Transverse colon (tissue), 4 donors: ENCODE measurements at regions not wholly inside any gene's neighbourhood (a gene's known extent, or its start where the extent isn't known, plus 50 kb on each side); places are given as distances from the start of the nearest gene placed in this dataset.

Experiments
- EP300 ChIP-seq: sonication (generic); formaldehyde crosslinking; IDR thresholded peaks from one replicate; pipeline ENCODE4 v1.6.1; 2017; ENCODE audit warnings: antibody characterized with exemption, low read depth
- POLR2A ChIP-seq: fragments of 450-650 bp; IDR thresholded peaks from one replicate; pipeline ENCODE4 v1.6.1; 2016; ENCODE audit warnings: antibody characterized with exemption, mild to moderate bottlenecking, moderate library complexity
- POLR2AphosphoS5 ChIP-seq, 3 donors: sonication (generic); formaldehyde crosslinking; IDR thresholded peaks; one replicate each; pipeline ENCODE4 v1.6.1; 2016; ENCODE audit warnings: antibody characterized with exemption in 3 of 3
- TF ChIP-seq, protein P1 (sequence below), 5 experiments: fragments of 200-600 bp in 3 of 5; fragments of 450-650 bp in 2 of 5; sonication (generic) in 3 of 5; IDR thresholded peaks; 1 replicate in 2 of 5; 2 replicates in 3 of 5; pipeline ENCODE4 v1.5.1; 2016 to 2017; ENCODE audit warnings: antibody characterized with exemption in 5 of 5, inconsistent platforms in 3 of 5, mild to moderate bottlenecking in 2 of 5, moderate library complexity in 1 of 5

DNA sequence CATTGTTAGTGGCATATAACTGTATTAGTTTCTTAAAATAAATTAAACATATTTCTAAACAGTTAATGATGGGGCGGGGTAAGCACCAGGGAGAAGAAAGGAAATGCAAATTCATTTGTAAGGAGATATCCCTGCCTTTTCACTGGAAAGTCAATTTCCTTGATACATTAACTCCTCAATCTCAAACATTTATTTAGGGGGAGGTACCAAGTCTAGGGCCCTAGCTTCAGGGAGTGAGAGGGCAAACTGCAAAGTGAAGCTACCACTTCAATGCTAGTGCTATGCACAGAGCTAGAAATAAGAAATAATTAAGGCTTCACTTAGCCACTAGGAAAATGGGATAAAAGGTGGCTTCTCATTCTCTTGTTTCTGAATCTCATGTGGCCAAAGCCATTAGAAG, 115.3 kb upstream of the FNDC3A start:
- TF ChIP-seq, protein P1, sequence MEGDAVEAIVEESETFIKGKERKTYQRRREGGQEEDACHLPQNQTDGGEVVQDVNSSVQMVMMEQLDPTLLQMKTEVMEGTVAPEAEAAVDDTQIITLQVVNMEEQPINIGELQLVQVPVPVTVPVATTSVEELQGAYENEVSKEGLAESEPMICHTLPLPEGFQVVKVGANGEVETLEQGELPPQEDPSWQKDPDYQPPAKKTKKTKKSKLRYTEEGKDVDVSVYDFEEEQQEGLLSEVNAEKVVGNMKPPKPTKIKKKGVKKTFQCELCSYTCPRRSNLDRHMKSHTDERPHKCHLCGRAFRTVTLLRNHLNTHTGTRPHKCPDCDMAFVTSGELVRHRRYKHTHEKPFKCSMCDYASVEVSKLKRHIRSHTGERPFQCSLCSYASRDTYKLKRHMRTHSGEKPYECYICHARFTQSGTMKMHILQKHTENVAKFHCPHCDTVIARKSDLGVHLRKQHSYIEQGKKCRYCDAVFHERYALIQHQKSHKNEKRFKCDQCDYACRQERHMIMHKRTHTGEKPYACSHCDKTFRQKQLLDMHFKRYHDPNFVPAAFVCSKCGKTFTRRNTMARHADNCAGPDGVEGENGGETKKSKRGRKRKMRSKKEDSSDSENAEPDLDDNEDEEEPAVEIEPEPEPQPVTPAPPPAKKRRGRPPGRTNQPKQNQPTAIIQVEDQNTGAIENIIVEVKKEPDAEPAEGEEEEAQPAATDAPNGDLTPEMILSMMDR (IDR thresholded peaks at IDR 0.05): no peak
- TF ChIP-seq POLR2A: no peak
- TF ChIP-seq EP300: no peak
- TF ChIP-seq POLR2AphosphoS5 (IDR thresholded peaks at IDR 0.05): no peak
